SK-N-SH (cell line): ENCODE measurements at regions not wholly inside any gene's neighbourhood (a gene's known extent, or its start where the extent isn't known, plus 50 kb on each side); places are given as distances from the start of the nearest gene placed in this dataset.

Source experiments
- CTCF ChIA-PET: fragments of 300-600, 350-600 bp; formaldehyde crosslinking; extraction: SDS; loops from one replicate; lab custom pipeline; 2021; lab: Yijun Ruan, JAX
- POLR2A ChIA-PET: fragments of 350-600 bp; sonication (Branson Sonifier 250); formaldehyde crosslinking; extraction: SDS; loops from one replicate; lab custom pipeline; 2020; ENCODE audit warnings: antibody characterized with exemption, inconsistent platforms; lab: Yijun Ruan, JAX
- DNase-seq: peaks from one replicate; pipeline ENCODE4 v3.0.0; 2012
- H2AFZ ChIP-seq: fragments of 200-600 bp; sonication (generic); 2 replicates; pipeline ENCODE4 v1.8.1; 2016; ENCODE audit warnings: antibody characterized with exemption, mild to moderate bottlenecking, low read depth
- H3F3A ChIP-seq: fragments of 200-600 bp; sonication (generic); replicated peaks from 2 replicates; pipeline ENCODE3; 2016; ENCODE audit warnings: antibody characterized with exemption, mild to moderate bottlenecking; ENCODE audit not compliant: insufficient read depth
- H3K27ac ChIP-seq, 2 experiments: fragments of 200-500 bp in 1 of 2; fragments of 200-600 bp in 1 of 2; sonication (Bioruptor generic) in 1 of 2; sonication (generic), shearing (Covaris generic) in 1 of 2; 2 replicates each; pipeline versions ENCODE4 v1.5.1 to v1.6.1; 2014 to 2016; ENCODE audit warnings: low read depth in 2 of 2, inconsistent platforms in 1 of 2, low read length in 1 of 2, mild to moderate bottlenecking in 1 of 2, mixed read lengths in 1 of 2
- H3K27me3 ChIP-seq: fragments of 200-600 bp; sonication (generic), shearing (Covaris generic); 2 replicates; pipeline ENCODE4 v1.6.1; 2016; ENCODE audit warnings: mixed run types; ENCODE audit not compliant: insufficient read depth
- H3K36me3 ChIP-seq, 2 experiments: fragments of 200-500 bp in 1 of 2; fragments of 200-600 bp in 1 of 2; sonication (Bioruptor generic) in 1 of 2; sonication (generic) in 1 of 2; replicated peaks in 1 of 2; 2 replicates each; pipeline versions ENCODE3 to v1.5.1; 2014 to 2016; ENCODE audit warnings: low read length in 1 of 2, mild to moderate bottlenecking in 1 of 2; ENCODE audit not compliant: insufficient read depth in 2 of 2, control insufficient read depth in 1 of 2
- H3K4me1 ChIP-seq, 2 experiments: fragments of 200-500 bp in 1 of 2; fragments of 200-600 bp in 1 of 2; sonication (Bioruptor generic) in 1 of 2; sonication (generic), shearing (Covaris generic) in 1 of 2; 2 replicates each; pipeline versions ENCODE4 v1.5.1 to v1.6.1; 2014 to 2016; ENCODE audit warnings: low read depth in 1 of 2, low read length in 1 of 2, mixed run types in 1 of 2; ENCODE audit not compliant: insufficient read depth in 2 of 2, control insufficient read depth in 1 of 2
- H3K4me2 ChIP-seq: fragments of 200-600 bp; sonication (generic), shearing (Covaris generic); 2 replicates; pipeline ENCODE4 v1.6.1; 2017; ENCODE audit warnings: mixed run types
- H3K4me3 ChIP-seq, 2 experiments: fragments of 200-500 bp in 1 of 2; fragments of 200-600 bp in 1 of 2; sonication (Bioruptor generic) in 1 of 2; sonication (generic), shearing (Covaris generic) in 1 of 2; 2 replicates each; pipeline versions ENCODE4 v1.5.1 to v1.8.1; 2014 to 2016; ENCODE audit warnings: low read depth in 2 of 2, inconsistent platforms in 1 of 2, low read length in 1 of 2, mild to moderate bottlenecking in 1 of 2, mixed read lengths in 1 of 2, moderate library complexity in 1 of 2
- H3K79me2 ChIP-seq: fragments of 200-600 bp; sonication (generic); 2 replicates; pipeline ENCODE4 v1.8.1; 2017; ENCODE audit warnings: mild to moderate bottlenecking; ENCODE audit not compliant: insufficient read depth
- H3K9ac ChIP-seq: fragments of 200-600 bp; sonication (generic); 2 replicates; pipeline ENCODE4 v1.6.1; 2017; ENCODE audit warnings: mixed run types
- H3K9me2 ChIP-seq: fragments of 200-600 bp; sonication (generic); 2 replicates; pipeline ENCODE4 v1.6.1; 2017; ENCODE audit warnings: mixed run types
- H3K9me3 ChIP-seq: fragments of 200-600 bp; sonication (generic); 2 replicates; pipeline ENCODE4 v1.6.1; 2017; ENCODE audit warnings: mixed run types, mild to moderate bottlenecking, moderate library complexity
- H4K20me1 ChIP-seq: fragments of 200-600 bp; sonication (generic); 2 replicates; pipeline ENCODE4 v1.6.1; 2017; ENCODE audit warnings: mild to moderate bottlenecking, mixed run types; ENCODE audit not compliant: insufficient read depth
- ELF1 ChIP-seq: IDR thresholded peaks from 2 replicates; pipeline ENCODE4 v1.4.0; 2012
- FOSL2 ChIP-seq: IDR thresholded peaks from 2 replicates; pipeline ENCODE4 v1.4.0; 2012; ENCODE audit warnings: low read depth, mild to moderate bottlenecking, moderate library complexity, borderline replicate concordance
- FOXJ3 ChIP-seq: sonication (generic); formaldehyde crosslinking; IDR thresholded peaks from 2 replicates; pipeline ENCODE4 v1.5.1; 2020; ENCODE audit warnings: mild to moderate bottlenecking, missing genetic modification reagents
- GATA2 ChIP-seq: sonication (generic); formaldehyde crosslinking; IDR thresholded peaks from 2 replicates; pipeline ENCODE4 v1.5.0; 2020; ENCODE audit warnings: mild to moderate bottlenecking, missing genetic modification reagents
- MEF2A ChIP-seq: IDR thresholded peaks from 2 replicates; pipeline ENCODE4 v1.4.0; 2012; ENCODE audit warnings: low read depth, borderline replicate concordance
- NRF1 ChIP-seq: IDR thresholded peaks from 2 replicates; pipeline ENCODE4 v1.6.1; 2012; ENCODE audit warnings: low read depth, mild to moderate bottlenecking, low read length
- POLR2AphosphoS5 ChIP-seq: IDR thresholded peaks from 2 replicates; pipeline ENCODE4 v1.6.1; 2012; ENCODE audit warnings: low read depth, low read length
- RXRA ChIP-seq: IDR thresholded peaks from 2 replicates; pipeline ENCODE4 v1.4.0; 2012; ENCODE audit warnings: low read depth, mild to moderate bottlenecking, borderline replicate concordance
- SIN3A ChIP-seq: IDR thresholded peaks from 2 replicates; pipeline ENCODE4 v1.6.1; 2012; ENCODE audit warnings: low read depth, mild to moderate bottlenecking, low read length, moderate library complexity, borderline replicate concordance
- TEAD4 ChIP-seq: IDR thresholded peaks from 2 replicates; pipeline ENCODE4 v1.4.0; 2012; ENCODE audit warnings: mild to moderate bottlenecking, borderline replicate concordance; ENCODE audit not compliant: insufficient read depth
- WGBS: methylation state at CpG from one replicate; pipeline ENCODE4 v1.1.6; 2017; ENCODE audit warnings: low lambda C conversion rate; 5-methylcytosine and 5-hydroxymethylcytosine counted together
- TF ChIP-seq, protein P1 (sequence below): IDR thresholded peaks from 2 replicates; pipeline ENCODE4 v1.6.1; 2012; ENCODE audit warnings: mild to moderate bottlenecking, low read depth, low read length, moderate library complexity

DNA sequence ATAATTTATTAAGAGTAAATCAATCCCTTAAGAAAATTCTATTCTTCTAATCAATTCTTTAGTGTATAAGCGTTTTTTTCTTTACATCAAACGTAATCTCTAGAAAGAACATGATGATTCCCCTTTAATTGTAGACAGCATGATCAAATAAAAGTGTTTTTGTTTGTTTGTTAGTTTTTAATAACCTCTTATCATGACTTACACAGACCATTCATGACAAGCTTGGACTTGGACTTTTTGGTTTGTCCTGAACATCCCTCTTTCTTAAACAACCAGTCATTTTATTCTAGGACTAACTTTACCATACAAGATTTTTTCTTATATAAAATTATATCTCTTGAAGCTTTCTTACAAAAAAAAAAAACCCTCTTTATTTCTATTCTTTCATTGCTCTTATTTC, 344.6 kb upstream of the SPOCK3 start:
- ChIA-PET CTCF (no interaction called here), POLR2A (no interaction called here)
- WGBS = 3% methylated on average over 2 of the region's 2 CpGs
- H3K9me3 ChIP-seq = peaks cover 7% of the 10 kb centered on the region; the same call in 1 of the 2 replicates
- DNase-seq = no peak
- H3K27ac ChIP-seq = no peak overlapping the region
- H3K9ac ChIP-seq = no peak overlapping the region
- no peaks in the 10 kb centered on the region for H3K9me2 ChIP-seq
- no peaks in the 10 kb centered on the region for H4K20me1 ChIP-seq
- TF ChIP-seq GATA2 (CRISPR knock-in tag) = no peak
- TF ChIP-seq, protein P1, sequence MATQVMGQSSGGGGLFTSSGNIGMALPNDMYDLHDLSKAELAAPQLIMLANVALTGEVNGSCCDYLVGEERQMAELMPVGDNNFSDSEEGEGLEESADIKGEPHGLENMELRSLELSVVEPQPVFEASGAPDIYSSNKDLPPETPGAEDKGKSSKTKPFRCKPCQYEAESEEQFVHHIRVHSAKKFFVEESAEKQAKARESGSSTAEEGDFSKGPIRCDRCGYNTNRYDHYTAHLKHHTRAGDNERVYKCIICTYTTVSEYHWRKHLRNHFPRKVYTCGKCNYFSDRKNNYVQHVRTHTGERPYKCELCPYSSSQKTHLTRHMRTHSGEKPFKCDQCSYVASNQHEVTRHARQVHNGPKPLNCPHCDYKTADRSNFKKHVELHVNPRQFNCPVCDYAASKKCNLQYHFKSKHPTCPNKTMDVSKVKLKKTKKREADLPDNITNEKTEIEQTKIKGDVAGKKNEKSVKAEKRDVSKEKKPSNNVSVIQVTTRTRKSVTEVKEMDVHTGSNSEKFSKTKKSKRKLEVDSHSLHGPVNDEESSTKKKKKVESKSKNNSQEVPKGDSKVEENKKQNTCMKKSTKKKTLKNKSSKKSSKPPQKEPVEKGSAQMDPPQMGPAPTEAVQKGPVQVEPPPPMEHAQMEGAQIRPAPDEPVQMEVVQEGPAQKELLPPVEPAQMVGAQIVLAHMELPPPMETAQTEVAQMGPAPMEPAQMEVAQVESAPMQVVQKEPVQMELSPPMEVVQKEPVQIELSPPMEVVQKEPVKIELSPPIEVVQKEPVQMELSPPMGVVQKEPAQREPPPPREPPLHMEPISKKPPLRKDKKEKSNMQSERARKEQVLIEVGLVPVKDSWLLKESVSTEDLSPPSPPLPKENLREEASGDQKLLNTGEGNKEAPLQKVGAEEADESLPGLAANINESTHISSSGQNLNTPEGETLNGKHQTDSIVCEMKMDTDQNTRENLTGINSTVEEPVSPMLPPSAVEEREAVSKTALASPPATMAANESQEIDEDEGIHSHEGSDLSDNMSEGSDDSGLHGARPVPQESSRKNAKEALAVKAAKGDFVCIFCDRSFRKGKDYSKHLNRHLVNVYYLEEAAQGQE = no peak
- TF ChIP-seq ELF1 = no peak
- TF ChIP-seq RXRA = no peak
- TF ChIP-seq SIN3A = no peak
- TF ChIP-seq MEF2A = no peak
- TF ChIP-seq POLR2AphosphoS5 = no peak
- no peak for TF ChIP-seq FOSL2
- TF ChIP-seq NRF1 = no peak
- TF ChIP-seq, all 33 proteins: peak for 0
- no peaks in the 10 kb centered on the region for H3K4me1 ChIP-seq
- H3K4me2 ChIP-seq = no peak overlapping the region
- no peaks in the 10 kb centered on the region for H3F3A ChIP-seq
- H2AFZ ChIP-seq = no peak overlapping the region
- H3K27me3 ChIP-seq = no peaks in the 10 kb centered on the region
- no peaks in the 10 kb centered on the region for H3K79me2 ChIP-seq
- H3K36me3 ChIP-seq = no peaks in the 10 kb centered on the region
- no peak overlapping the region for H3K4me3 ChIP-seq

GRCh38 chr4:167581449-167581965, 347.2 kb upstream of the SPOCK3 start:
- Histone ChIP-seq H3K9me3 (peaks cover 7% of the 10 kb centered on the region; the same call in 1 of the 2 replicates), H3K4me3 (no peak overlapping the region), H3K4me2 (no peak overlapping the region), H3K79me2 (no peaks in the 10 kb centered on the region), H3K9me2 (no peaks in the 10 kb centered on the region), H3F3A (no peaks in the 10 kb centered on the region), H4K20me1 (no peaks in the 10 kb centered on the region), H2AFZ (no peak overlapping the region), H3K27ac (no peak overlapping the region), H3K36me3 (no peaks in the 10 kb centered on the region), H3K9ac (no peak overlapping the region), H3K4me1 (no peaks in the 10 kb centered on the region), H3K27me3 (no peaks in the 10 kb centered on the region)
- whole genome bisulfite sequencing = no CpG with 5 or more reads among the region's 19 CpGs
- ChIA-PET CTCF (no interaction called here), POLR2A (no interaction called here)
- no peak for DNase-seq
- TF ChIP-seq SIN3A (no peak), TEAD4 (no peak), FOXJ3 (CRISPR knock-in tag) (no peak)
